Omental fat pad (tissue), 3 donors: ENCODE measurements at regions not wholly inside any gene's neighbourhood (a gene's known extent, or its start where the extent isn't known, plus 50 kb on each side); places are given as distances from the start of the nearest gene placed in this dataset.

Experiments
- ATAC-seq: fragments of 150-250 bp; one replicate; pipeline ENCODE4 v1.9.1; 2016; ENCODE audit warnings: mild to moderate bottlenecking, moderate library complexity; ENCODE audit not compliant: low FRiP score
- DNase-seq: peaks from one replicate; pipeline ENCODE4 v3.0.0-alpha.2; 2019; ENCODE audit warnings: low spot score
- TF ChIP-seq, protein P1 (sequence below), 3 donors: fragments of 450-650 bp; IDR thresholded peaks; one replicate each; pipeline ENCODE4 v1.5.1; 2016 to 2017; ENCODE audit warnings: antibody characterized with exemption in 3 of 3, mild to moderate bottlenecking in 3 of 3, moderate library complexity in 2 of 3

DNA sequence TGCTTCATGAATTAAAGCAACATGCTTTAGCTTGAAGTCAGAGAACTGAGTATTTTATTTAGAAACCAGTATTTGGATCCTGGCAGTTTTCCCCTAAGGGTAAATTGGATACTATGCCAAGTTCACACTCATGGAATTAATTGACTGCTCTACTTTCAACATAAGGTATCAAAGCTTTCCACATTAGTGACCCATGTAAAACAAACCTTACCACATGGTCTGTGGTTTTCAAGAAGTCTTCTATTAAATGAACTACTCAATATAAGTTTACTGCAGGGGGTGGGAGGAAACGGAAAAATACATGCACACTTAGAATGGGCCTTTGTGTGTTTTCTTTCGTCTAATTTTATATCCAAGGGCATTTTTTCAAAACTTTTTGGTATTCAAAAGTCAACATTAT lies 232.0 kb upstream of the FBXL7 start:
- DNase-seq, result no peak
- ATAC-seq, result no peak
- TF ChIP-seq, protein P1, sequence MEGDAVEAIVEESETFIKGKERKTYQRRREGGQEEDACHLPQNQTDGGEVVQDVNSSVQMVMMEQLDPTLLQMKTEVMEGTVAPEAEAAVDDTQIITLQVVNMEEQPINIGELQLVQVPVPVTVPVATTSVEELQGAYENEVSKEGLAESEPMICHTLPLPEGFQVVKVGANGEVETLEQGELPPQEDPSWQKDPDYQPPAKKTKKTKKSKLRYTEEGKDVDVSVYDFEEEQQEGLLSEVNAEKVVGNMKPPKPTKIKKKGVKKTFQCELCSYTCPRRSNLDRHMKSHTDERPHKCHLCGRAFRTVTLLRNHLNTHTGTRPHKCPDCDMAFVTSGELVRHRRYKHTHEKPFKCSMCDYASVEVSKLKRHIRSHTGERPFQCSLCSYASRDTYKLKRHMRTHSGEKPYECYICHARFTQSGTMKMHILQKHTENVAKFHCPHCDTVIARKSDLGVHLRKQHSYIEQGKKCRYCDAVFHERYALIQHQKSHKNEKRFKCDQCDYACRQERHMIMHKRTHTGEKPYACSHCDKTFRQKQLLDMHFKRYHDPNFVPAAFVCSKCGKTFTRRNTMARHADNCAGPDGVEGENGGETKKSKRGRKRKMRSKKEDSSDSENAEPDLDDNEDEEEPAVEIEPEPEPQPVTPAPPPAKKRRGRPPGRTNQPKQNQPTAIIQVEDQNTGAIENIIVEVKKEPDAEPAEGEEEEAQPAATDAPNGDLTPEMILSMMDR (IDR thresholded peaks at IDR 0.05), result no peak

DNA sequence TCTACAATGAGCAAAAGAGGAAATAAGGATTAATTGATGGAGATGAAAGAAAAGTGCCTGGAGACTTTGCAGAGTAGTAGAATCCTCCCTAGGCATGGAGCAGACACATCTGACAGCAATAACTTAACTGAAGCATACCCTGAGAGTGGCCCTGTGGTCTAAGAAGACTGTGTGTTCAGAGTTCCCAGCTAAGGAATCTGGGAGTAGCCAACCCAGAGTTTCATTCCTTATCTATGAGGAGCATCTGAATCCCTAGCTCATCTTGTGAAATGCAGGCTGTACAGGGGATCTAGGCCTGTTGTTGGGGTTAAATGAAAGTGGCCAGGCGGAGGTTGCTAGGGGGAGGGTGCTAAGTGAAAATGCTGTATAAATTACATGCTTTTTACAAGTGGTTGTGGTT lies 233.1 kb upstream of the FBXL7 start:
- no peak for ATAC-seq
- TF ChIP-seq, protein P1 (IDR thresholded peaks at IDR 0.05), result no peak
- DNase-seq, result no peak

DNA sequence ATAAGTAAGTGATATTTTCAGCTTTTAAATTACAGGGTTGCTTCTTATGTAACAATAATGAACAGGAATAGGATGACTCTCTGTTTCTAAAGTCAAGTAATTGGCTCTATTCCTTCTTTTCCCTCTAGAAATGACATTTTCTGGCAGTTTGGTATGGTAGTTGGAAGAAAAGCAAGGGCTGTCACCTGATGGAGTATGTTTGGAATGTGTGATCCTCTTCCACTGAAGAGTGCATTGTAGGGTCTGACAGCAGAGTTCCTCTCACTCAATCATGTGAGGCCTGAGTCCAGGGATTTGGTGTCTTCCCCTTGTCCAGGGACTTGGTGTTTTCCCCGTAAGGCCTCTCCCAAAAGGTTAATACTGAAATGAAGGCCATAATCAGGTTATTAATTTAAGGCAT lies 233.8 kb upstream of the FBXL7 start:
- ATAC-seq, result no peak
- TF ChIP-seq, protein P1 (IDR thresholded peaks at IDR 0.05), result no peak

DNA sequence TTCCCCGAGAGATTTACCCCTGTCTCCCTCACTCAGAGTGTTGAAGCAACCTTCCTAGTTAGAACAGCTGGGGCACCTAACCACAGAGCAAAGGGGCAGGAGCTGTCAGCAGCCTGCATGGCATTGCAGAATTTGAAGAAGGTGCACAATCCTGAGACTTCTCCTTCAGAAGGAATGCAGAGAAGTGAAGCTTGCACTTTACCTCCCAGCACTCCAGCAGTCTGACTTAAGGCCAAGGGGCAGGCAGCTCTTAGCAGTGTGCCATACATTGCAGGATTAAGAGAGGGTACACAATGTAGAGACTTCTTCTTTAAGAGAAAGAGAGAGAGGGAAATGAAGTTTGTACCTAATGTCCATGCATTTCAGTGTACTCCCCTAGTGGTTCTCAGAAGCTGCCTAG lies 236.0 kb upstream of the FBXL7 start:
- DNase-seq, result no peak
- no peak for ATAC-seq
- TF ChIP-seq, protein P1 (IDR thresholded peaks at IDR 0.05), result no peak

More for the DNA sequence above, 233.8 kb upstream of the FBXL7 start:
- no peak for DNase-seq

DNA sequence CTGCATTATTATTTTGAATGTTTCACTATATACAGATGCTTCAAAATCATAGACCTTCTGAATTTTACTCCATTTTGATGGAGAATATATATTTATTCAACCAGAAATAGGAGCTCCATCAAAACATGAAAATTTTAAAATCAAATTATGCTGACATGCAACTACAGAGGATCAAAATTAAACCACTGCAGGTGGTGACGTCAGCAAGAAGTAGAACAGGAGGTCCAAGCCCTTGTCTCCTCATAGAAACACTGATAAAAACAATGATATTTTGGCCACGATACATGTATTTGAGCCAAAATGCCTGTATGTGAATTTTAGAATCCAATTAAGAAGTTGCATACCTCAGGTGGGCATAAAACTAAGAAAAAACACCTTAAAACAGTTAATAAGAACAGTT lies 236.6 kb upstream of the FBXL7 start:
- DNase-seq (no peak), ATAC-seq (no peak)
- TF ChIP-seq, protein P1 (IDR thresholded peaks at IDR 0.05), result no peak

DNA sequence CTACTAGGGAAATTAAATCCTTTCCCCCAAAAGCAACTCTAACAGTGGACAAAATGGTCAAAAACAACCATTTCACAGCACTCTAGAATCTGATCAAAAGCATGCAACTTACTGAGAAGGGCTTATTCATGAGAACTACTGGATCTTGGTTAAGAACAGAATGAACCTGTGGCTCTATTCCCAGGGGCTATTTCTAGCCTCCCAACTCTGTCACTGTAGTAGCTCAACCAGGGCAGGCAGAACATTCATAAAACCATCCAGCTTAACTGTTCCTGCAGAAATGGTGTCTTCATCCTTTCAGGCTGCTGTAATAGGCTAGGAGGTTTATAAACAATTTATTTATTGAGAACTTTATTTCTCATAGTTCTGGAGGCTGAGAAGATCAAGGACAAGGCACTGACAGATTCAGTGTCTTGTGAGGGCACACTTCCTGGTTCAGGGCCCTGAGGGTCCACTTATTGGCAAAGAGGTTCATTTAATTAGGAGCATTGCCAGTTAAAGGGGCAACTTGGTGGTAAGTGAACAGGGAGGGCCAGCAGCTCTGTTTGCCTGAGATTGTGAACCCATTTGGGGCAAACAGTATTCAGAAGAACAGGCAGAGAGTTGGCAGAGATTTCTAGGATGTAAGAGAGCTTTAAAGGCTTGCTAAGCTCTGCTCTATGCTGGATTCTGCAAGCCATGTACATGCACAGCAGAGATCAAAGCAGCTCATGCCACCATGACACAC lies 238.5 kb upstream of the FBXL7 start:
- TF ChIP-seq, protein P1 (IDR thresholded peaks at IDR 0.05), result no peak
- no peak for DNase-seq
- no peak for ATAC-seq
